B cell (primary cell): ENCODE measurements at regions not wholly inside any gene's neighbourhood (a gene's known extent, or its start where the extent isn't known, plus 50 kb on each side); places are given as distances from the start of the nearest gene placed in this dataset.

Experiments
- ATAC-seq: fragments of 200-7000 bp; cut with Tn5 transposase; one replicate; pipeline ENCODE4 v1.10.0; 2021; ENCODE audit warnings: low read depth, mild to moderate bottlenecking, moderate number of reproducible peaks, moderate library complexity
- CTCF ChIA-PET: fragments of 350-600 bp; sonication (Branson Sonifier 250); formaldehyde crosslinking; loops from one replicate; lab custom pipeline; 2021; ENCODE audit warnings: antibody characterized with exemption, inconsistent platforms; lab: Charles Lee
- POLR2A ChIA-PET: fragments of 350-600 bp; sonication (Branson Sonifier 250); formaldehyde crosslinking; loops from one replicate; lab custom pipeline; 2021; ENCODE audit warnings: antibody characterized with exemption; lab: Charles Lee
- DNase-seq: peaks from one replicate; pipeline ENCODE4 v3.0.0; 2013
- H2AFZ ChIP-seq: 2 replicates; pipeline ENCODE4 v1.6.1; 2012; ENCODE audit warnings: mild to moderate bottlenecking, low read depth, low read length; ENCODE audit not compliant: insufficient read depth, poor library complexity, severe bottlenecking
- H3K27ac ChIP-seq, 2 donors: 1 replicate in 1 of 2; 2 replicates in 1 of 2; pipeline ENCODE4 v1.5.1; 2012 to 2013; ENCODE audit warnings: low read length in 2 of 2, mild to moderate bottlenecking in 2 of 2, moderate library complexity in 1 of 2
- H3K27me3 ChIP-seq, 4 experiments: fragments of 200-600 bp in 1 of 4; sonication (generic) in 1 of 4; replicated peaks in 1 of 4; 1 replicate in 2 of 4; 2 replicates in 2 of 4; pipeline versions ENCODE4 v1.6.1 to v1.7.0; 2013 to 2016; ENCODE audit warnings: low read length in 3 of 4, mild to moderate bottlenecking in 2 of 4, mixed read lengths in 1 of 4, moderate library complexity in 1 of 4; ENCODE audit not compliant: insufficient read depth in 4 of 4, control insufficient read depth in 3 of 4; ENCODE audit errors: control extremely low read depth in 1 of 4
- H3K36me3 ChIP-seq, 2 experiments: replicated peaks in 1 of 2; 1 replicate in 1 of 2; 2 replicates in 1 of 2; pipeline versions ENCODE4 v1.6.1 to v1.7.1; 2013; ENCODE audit warnings: low read length in 1 of 2; ENCODE audit not compliant: insufficient read depth in 2 of 2, control insufficient read depth in 1 of 2; ENCODE audit errors: control extremely low read depth in 1 of 2, extremely low read depth in 1 of 2
- H3K4me1 ChIP-seq, 2 donors: fragments of 200-600 bp in 1 of 2; sonication (generic) in 1 of 2; 1 replicate in 1 of 2; 2 replicates in 1 of 2; pipeline versions ENCODE4 v1.5.1 to v1.6.1; 2013 to 2017; ENCODE audit warnings: low read length in 2 of 2; ENCODE audit not compliant: control insufficient read depth in 2 of 2, insufficient read depth in 2 of 2
- H3K4me2 ChIP-seq: replicated peaks from 2 replicates; pipeline ENCODE3; 2012; ENCODE audit warnings: mild to moderate bottlenecking, low read depth, low read length; ENCODE audit not compliant: poor library complexity, severe bottlenecking
- H3K4me3 ChIP-seq, 5 experiments: fragments of 200-600 bp in 1 of 5; sonication (generic) in 1 of 5; 1 replicate in 3 of 5; 2 replicates in 2 of 5; pipeline versions ENCODE4 v1.5.1 to v1.7.0; 2011 to 2016; ENCODE audit warnings: low read length in 4 of 5, mild to moderate bottlenecking in 4 of 5, low read depth in 2 of 5, control low read depth in 1 of 5, moderate library complexity in 1 of 5; ENCODE audit not compliant: insufficient read depth in 1 of 5; ENCODE audit errors: control extremely low read depth in 1 of 5, extremely low read depth in 1 of 5
- H3K79me2 ChIP-seq: fragments of 200-600 bp; sonication (generic); one replicate; pipeline ENCODE4 v1.6.0; 2016; ENCODE audit warnings: low read length; ENCODE audit not compliant: control insufficient read depth, insufficient read depth
- H3K9ac ChIP-seq: fragments of 200-600 bp; sonication (generic); 2 replicates; pipeline ENCODE4 v1.6.1; 2017; ENCODE audit warnings: mild to moderate bottlenecking, low read length, moderate library complexity
- H3K9me3 ChIP-seq, 3 donors: one replicate each; pipeline versions ENCODE4 v1.6.1 to v1.7.1; 2013; ENCODE audit warnings: low read length in 2 of 3; ENCODE audit not compliant: control insufficient read depth in 2 of 3, insufficient read depth in 1 of 3; ENCODE audit errors: control extremely low read depth in 1 of 3
- H4K20me1 ChIP-seq: 2 replicates; pipeline ENCODE4 v1.6.0; 2012; ENCODE audit warnings: mild to moderate bottlenecking, low read length; ENCODE audit not compliant: insufficient read depth, control insufficient read depth, poor library complexity, severe bottlenecking
- H3K27ac Mint-ChIP-seq: one replicate; pipeline ENCODE4 v1.8.0; 2021; ENCODE audit warnings: mixed read lengths
- H3K27me3 Mint-ChIP-seq: one replicate; pipeline ENCODE4 v1.8.0; 2021; ENCODE audit warnings: mixed read lengths
- H3K4me1 Mint-ChIP-seq: one replicate; pipeline ENCODE4 v1.8.0; 2021; ENCODE audit warnings: mixed read lengths
- H3K4me3 Mint-ChIP-seq: one replicate; pipeline ENCODE4 v1.8.0; 2021; ENCODE audit warnings: mixed read lengths
- H3K9me3 Mint-ChIP-seq: one replicate; pipeline ENCODE4 v1.8.0; 2022; ENCODE audit warnings: mixed read lengths; ENCODE audit not compliant: insufficient read depth
- EZH2 ChIP-seq: IDR thresholded peaks from 2 replicates; pipeline ENCODE4 v1.6.1; 2012; ENCODE audit warnings: borderline replicate concordance, low read depth, mild to moderate bottlenecking, moderate library complexity, low read length; ENCODE audit not compliant: insufficient read depth, poor library complexity, severe bottlenecking
- WGBS: methylation state at CpG from one replicate; pipeline ENCODE4 v1.1.5; 2013; ENCODE audit warnings: missing lambda C conversion rate; ENCODE audit not compliant: insufficient coverage; 5-methylcytosine and 5-hydroxymethylcytosine counted together
- intact Hi-C: fragments of 100-400 bp; cut with micrococcal nuclease; formaldehyde crosslinking; loops from one replicate; pipeline ENCODE4 v1.10.0; 2022
- TF ChIP-seq, protein P1 (sequence below): fragments of 200-600 bp; IDR thresholded peaks from one replicate; pipeline ENCODE4 v1.8.0; 2022; ENCODE audit warnings: antibody characterized with exemption, mild to moderate bottlenecking

DNA sequence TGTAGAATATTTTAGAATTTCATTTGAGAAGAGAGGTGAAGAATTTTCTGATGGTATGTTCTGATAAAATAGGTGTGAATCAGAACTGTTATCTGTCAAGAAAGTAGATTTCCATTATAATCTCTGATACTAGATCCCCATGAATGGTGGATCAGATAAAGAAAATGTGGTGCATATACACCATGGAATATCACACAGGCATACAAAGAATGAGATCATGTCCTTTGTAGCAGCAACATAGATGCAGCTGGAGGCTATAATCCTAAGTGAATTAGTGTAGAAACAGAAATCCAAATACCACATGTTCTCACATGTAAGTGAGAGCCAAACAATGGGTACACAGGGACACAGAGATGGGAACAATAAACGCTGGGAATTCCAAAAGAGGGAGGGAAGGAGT, 372.0 kb upstream of the ATP2B1 start:
- ChIA-PET CTCF (no interaction called here), POLR2A (interaction anchor here (0.6 kb wide), 1 partner anchor 455 kb away, joined by 4 read pairs; no protein-coding TSS in a partner anchor)
- Histone ChIP-seq H3K4me2 (no peak overlapping the region), H3K27me3 (no peaks in the 10 kb centered on the region), H3K4me1 (no peaks in the 10 kb centered on the region), H2AFZ (no peak overlapping the region), H3K9me3 (no peaks in the 10 kb centered on the region), H3K27ac (no peak overlapping the region), H3K36me3 (no peaks in the 10 kb centered on the region), H3K79me2 (no peaks in the 10 kb centered on the region), H4K20me1 (no peaks in the 10 kb centered on the region), H3K9ac (no peak overlapping the region), H3K4me3 (no peak overlapping the region)
- H3K27me3 Mint-ChIP-seq: no peaks in the 10 kb centered on the region
- intact Hi-C loops: no loop called here
- H3K4me1 Mint-ChIP-seq: no peaks in the 10 kb centered on the region
- DNase-seq: no peak
- TF ChIP-seq EZH2: no peak
- TF ChIP-seq, protein P1, sequence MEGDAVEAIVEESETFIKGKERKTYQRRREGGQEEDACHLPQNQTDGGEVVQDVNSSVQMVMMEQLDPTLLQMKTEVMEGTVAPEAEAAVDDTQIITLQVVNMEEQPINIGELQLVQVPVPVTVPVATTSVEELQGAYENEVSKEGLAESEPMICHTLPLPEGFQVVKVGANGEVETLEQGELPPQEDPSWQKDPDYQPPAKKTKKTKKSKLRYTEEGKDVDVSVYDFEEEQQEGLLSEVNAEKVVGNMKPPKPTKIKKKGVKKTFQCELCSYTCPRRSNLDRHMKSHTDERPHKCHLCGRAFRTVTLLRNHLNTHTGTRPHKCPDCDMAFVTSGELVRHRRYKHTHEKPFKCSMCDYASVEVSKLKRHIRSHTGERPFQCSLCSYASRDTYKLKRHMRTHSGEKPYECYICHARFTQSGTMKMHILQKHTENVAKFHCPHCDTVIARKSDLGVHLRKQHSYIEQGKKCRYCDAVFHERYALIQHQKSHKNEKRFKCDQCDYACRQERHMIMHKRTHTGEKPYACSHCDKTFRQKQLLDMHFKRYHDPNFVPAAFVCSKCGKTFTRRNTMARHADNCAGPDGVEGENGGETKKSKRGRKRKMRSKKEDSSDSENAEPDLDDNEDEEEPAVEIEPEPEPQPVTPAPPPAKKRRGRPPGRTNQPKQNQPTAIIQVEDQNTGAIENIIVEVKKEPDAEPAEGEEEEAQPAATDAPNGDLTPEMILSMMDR: no peak
- ATAC-seq: no peak
- 89% methylated on average over 1 of the region's 1 CpG for WGBS
- H3K27ac Mint-ChIP-seq: no peak overlapping the region
- no peak overlapping the region for H3K4me3 Mint-ChIP-seq
- H3K9me3 Mint-ChIP-seq: no peaks in the 10 kb centered on the region

DNA sequence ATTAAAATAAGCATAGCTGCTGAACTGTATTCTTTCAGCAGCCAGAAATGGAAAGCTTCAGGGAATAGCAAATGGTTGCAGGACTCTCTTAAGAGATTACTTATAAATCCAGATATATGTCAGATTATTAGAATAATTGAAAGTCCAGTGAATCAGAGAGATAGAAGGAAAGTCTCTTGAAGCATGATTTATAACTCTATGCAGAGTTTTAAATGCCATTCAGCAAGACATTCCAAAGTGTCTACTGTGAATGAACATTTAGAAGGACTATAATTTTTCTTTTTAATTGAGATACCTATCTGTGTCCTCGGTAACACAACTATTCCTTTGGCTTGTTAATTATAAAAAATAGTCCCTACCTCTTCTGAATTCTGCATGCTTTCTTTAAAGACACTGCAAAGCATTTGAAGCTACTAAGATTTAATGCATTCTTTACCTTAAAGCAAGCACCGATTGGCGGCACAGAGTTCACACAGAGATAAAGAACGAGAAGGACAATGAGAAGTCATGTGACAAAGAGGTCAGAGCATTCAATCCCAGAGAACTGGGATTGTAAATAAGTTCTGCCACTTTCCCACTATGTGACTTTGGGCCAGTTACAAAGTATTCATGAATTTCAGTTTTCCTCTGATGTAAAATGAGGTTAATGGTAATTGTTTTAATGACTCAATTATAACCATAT, 371.0 kb upstream of the ATP2B1 start:
- 100% methylated on average over 3 of the region's 4 CpGs for WGBS
- H3K9ac ChIP-seq: no peak overlapping the region
- no peaks in the 10 kb centered on the region for H3K79me2 ChIP-seq
- H3K4me1 ChIP-seq: no peaks in the 10 kb centered on the region
- H3K4me2 ChIP-seq: no peak overlapping the region
- peaks cover 2% of the 10 kb centered on the region for H3K4me1 Mint-ChIP-seq
- H3K27me3 ChIP-seq: no peaks in the 10 kb centered on the region
- intact Hi-C loops: no loop called here
- H3K9me3 Mint-ChIP-seq: no peaks in the 10 kb centered on the region
- no peaks in the 10 kb centered on the region for H3K36me3 ChIP-seq
- no peak overlapping the region for H3K27ac Mint-ChIP-seq
- no peaks in the 10 kb centered on the region for H3K9me3 ChIP-seq
- DNase-seq: no peak
- no peaks in the 10 kb centered on the region for H3K27me3 Mint-ChIP-seq
- no peak for ATAC-seq
- H3K27ac ChIP-seq: no peak overlapping the region
- no peak overlapping the region for H3K4me3 ChIP-seq
- no peaks in the 10 kb centered on the region for H4K20me1 ChIP-seq
- ChIA-PET CTCF (no interaction called here), POLR2A (no interaction called here)
- no peak overlapping the region for H2AFZ ChIP-seq
- TF ChIP-seq, protein P1: no peak
- no peak for TF ChIP-seq EZH2
- H3K4me3 Mint-ChIP-seq: no peak overlapping the region
